Natural killer cell (primary cell): ENCODE measurements at regions not wholly inside any gene's neighbourhood (a gene's known extent, or its start where the extent isn't known, plus 50 kb on each side); places are given as distances from the start of the nearest gene placed in this dataset.
"Not testable (repeated sequence)": the region's sequence is repeated elsewhere in the genome, so short reads cannot be mapped to it uniquely, and the experiment has no call there.

ENCODE experiments used
- ATAC-seq, 3 donors: fragments of 150-1000 bp in 2 of 3; fragments of 200-7000 bp in 1 of 3; cut with Tn5 transposase; 1 replicate in 1 of 3; 2 replicates in 2 of 3; pipeline ENCODE4 v1.10.0; 2021; ENCODE audit warnings: mild to moderate bottlenecking in 2 of 3, moderate library complexity in 2 of 3
- DNase-seq, 2 donors: peaks; one replicate each; pipeline versions ENCODE4 v3.0.0 to v3.0.0-alpha.2; 2013 to 2021; ENCODE audit warnings: mixed read lengths in 1 of 2
- H3K27ac ChIP-seq: one replicate; pipeline ENCODE4 v1.5.1; 2013; ENCODE audit warnings: mild to moderate bottlenecking, low read length
- H3K27me3 ChIP-seq: one replicate; pipeline ENCODE4 v1.6.1; 2013; ENCODE audit warnings: low read length; ENCODE audit not compliant: control insufficient read depth, insufficient read depth
- H3K36me3 ChIP-seq: one replicate; pipeline ENCODE4 v1.6.1; 2013; ENCODE audit warnings: low read length; ENCODE audit not compliant: control insufficient read depth, insufficient read depth
- H3K4me1 ChIP-seq: one replicate; pipeline ENCODE4 v1.6.1; 2013; ENCODE audit warnings: low read length; ENCODE audit not compliant: control insufficient read depth, insufficient read depth
- H3K4me3 ChIP-seq: one replicate; pipeline ENCODE4 v1.5.1; 2013; ENCODE audit warnings: low read length
- H3K9me3 ChIP-seq: one replicate; pipeline ENCODE4 v1.6.1; 2013; ENCODE audit warnings: low read length; ENCODE audit not compliant: control insufficient read depth, insufficient read depth
- H3K27ac Mint-ChIP-seq, 2 donors: one replicate each; pipeline ENCODE4 v1.8.0; 2022; ENCODE audit warnings: mild to moderate bottlenecking in 2 of 2, mixed read lengths in 2 of 2, moderate library complexity in 1 of 2
- H3K27me3 Mint-ChIP-seq, 2 donors: one replicate each; pipeline ENCODE4 v1.8.0; 2022; ENCODE audit warnings: low read depth in 2 of 2, mixed read lengths in 2 of 2
- H3K36me3 Mint-ChIP-seq: one replicate; pipeline ENCODE4 v1.8.0; 2022; ENCODE audit warnings: mixed read lengths
- H3K4me1 Mint-ChIP-seq, 2 donors: one replicate each; pipeline ENCODE4 v1.8.0; 2022; ENCODE audit warnings: mixed read lengths in 2 of 2
- H3K4me3 Mint-ChIP-seq: one replicate; pipeline ENCODE4 v1.8.0; 2022; ENCODE audit warnings: mild to moderate bottlenecking, moderate library complexity, mixed read lengths
- H3K9me3 Mint-ChIP-seq, 2 donors: one replicate each; pipeline ENCODE4 v1.8.0; 2022; ENCODE audit warnings: mixed read lengths in 2 of 2
- WGBS: methylation state at CpG from one replicate; pipeline ENCODE4 v1.1.7; 2013; ENCODE audit warnings: missing lambda C conversion rate; ENCODE audit not compliant: insufficient coverage; 5-methylcytosine and 5-hydroxymethylcytosine counted together
- intact Hi-C: fragments of 100-400 bp; cut with micrococcal nuclease; formaldehyde crosslinking; loops from one replicate; pipeline ENCODE4 v1.14.2; 2022
- TF ChIP-seq, protein P1 (sequence below): fragments of 200-600 bp; IDR thresholded peaks from one replicate; pipeline ENCODE4 v1.8.0; 2022; ENCODE audit warnings: antibody characterized with exemption

DNA sequence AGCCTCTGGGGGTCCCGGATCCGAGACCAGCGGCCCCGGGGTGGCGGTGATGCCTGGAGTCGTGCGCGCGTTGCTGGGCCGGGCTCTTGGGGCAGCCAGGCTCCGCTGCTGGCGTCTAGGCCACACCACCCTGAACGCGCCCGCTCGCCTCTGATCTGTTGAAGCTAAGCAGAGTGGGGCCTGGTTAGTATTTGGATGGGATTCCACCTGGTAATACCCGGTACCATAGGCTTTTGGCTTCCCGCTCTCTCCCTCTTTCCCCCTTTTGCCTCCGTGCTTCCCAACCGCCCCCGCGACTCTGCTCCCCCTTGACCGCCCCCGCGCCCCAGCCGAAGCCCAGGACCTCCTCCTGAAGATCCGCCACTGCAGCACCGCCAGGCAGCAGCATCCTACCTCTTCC is 1383.5 kb upstream of the DEFB115 start:
- H3K36me3 Mint-ChIP-seq: peaks cover 32% of the 10 kb centered on the region
- 67% methylated on average over 28 of the region's 28 CpGs for WGBS
- H3K9me3 Mint-ChIP-seq: peaks cover 18 to 44% of the 10 kb centered on the region in 2 donors

DNA sequence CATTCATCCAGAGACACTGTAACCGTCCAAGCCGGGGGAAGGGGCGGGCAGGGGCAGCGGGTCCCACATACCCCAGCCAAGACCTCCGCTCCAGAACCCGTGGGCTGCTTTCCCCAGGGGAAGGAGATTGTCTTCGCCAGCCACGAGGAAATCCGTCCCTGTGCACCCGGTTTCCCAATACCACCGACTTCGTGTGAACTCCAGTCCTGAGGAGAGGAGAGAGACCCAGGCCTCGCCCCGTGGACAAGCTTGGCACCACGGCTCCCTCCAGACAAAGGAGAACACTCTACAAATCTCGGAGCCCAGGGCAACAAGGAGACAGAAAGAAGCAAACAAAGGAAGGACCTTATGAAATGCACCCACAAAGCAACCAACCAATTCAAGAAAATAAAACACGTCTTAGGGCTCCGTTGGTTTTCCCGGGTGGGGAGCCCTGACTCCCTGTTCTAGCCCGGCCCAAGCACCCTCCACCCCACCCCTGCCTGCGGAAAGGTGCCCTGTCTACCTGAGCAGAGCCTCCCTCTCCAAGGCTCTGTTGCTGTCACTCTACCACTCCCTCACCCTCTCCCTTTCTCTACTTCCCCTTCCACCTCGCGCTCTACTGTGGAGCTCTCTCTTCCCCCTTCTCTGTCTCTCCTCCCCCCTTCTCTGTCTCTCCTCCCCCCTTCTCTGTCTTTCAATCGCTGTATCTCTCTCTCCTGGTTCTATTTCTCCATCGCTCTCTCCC is 1382.8 kb upstream of the DEFB115 start:
- DNase-seq (no peak), ATAC-seq (no peak)
- H3K4me3 ChIP-seq: no peak overlapping the region
- 83% methylated on average over 24 of the region's 25 CpGs for WGBS
- H3K27ac ChIP-seq: no peak overlapping the region
- Mint-ChIP-seq H3K27ac (no peak overlapping the region), H3K27me3 (peaks cover 0 to 2% of the 10 kb centered on the region in 2 donors), H3K36me3 (peaks cover 25% of the 10 kb centered on the region), H3K4me3 (no peak overlapping the region), H3K9me3 (peaks cover 13 to 39% of the 10 kb centered on the region in 2 donors), H3K4me1 (no peaks in the 10 kb centered on the region)
- intact Hi-C loops: no loop called here
- TF ChIP-seq, protein P1, sequence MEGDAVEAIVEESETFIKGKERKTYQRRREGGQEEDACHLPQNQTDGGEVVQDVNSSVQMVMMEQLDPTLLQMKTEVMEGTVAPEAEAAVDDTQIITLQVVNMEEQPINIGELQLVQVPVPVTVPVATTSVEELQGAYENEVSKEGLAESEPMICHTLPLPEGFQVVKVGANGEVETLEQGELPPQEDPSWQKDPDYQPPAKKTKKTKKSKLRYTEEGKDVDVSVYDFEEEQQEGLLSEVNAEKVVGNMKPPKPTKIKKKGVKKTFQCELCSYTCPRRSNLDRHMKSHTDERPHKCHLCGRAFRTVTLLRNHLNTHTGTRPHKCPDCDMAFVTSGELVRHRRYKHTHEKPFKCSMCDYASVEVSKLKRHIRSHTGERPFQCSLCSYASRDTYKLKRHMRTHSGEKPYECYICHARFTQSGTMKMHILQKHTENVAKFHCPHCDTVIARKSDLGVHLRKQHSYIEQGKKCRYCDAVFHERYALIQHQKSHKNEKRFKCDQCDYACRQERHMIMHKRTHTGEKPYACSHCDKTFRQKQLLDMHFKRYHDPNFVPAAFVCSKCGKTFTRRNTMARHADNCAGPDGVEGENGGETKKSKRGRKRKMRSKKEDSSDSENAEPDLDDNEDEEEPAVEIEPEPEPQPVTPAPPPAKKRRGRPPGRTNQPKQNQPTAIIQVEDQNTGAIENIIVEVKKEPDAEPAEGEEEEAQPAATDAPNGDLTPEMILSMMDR: no peak
- H3K9me3 ChIP-seq: peaks cover 51% of the 10 kb centered on the region
- no peaks in the 10 kb centered on the region for H3K27me3 ChIP-seq
- no peaks in the 10 kb centered on the region for H3K36me3 ChIP-seq
- H3K4me1 ChIP-seq: no peaks in the 10 kb centered on the region

More for the DNA sequence above, 1383.5 kb upstream of the DEFB115 start:
- no peaks in the 10 kb centered on the region for H3K4me1 Mint-ChIP-seq
- peak; percentile 17 to 63 for DNase-seq
- intact Hi-C loops: no loop called here
- Histone ChIP-seq H3K27me3 (no peaks in the 10 kb centered on the region), H3K4me3 (peak overlapping the region; percentile 19), H3K9me3 (peaks cover 47% of the 10 kb centered on the region), H3K4me1 (no peaks in the 10 kb centered on the region), H3K27ac (no peak overlapping the region), H3K36me3 (no peaks in the 10 kb centered on the region)
- peaks cover 0 to 2% of the 10 kb centered on the region in 2 donors for H3K27me3 Mint-ChIP-seq
- no peak overlapping the region for H3K27ac Mint-ChIP-seq
- ATAC-seq: no peak
- no peak overlapping the region for H3K4me3 Mint-ChIP-seq
- TF ChIP-seq, protein P1: no peak

DNA sequence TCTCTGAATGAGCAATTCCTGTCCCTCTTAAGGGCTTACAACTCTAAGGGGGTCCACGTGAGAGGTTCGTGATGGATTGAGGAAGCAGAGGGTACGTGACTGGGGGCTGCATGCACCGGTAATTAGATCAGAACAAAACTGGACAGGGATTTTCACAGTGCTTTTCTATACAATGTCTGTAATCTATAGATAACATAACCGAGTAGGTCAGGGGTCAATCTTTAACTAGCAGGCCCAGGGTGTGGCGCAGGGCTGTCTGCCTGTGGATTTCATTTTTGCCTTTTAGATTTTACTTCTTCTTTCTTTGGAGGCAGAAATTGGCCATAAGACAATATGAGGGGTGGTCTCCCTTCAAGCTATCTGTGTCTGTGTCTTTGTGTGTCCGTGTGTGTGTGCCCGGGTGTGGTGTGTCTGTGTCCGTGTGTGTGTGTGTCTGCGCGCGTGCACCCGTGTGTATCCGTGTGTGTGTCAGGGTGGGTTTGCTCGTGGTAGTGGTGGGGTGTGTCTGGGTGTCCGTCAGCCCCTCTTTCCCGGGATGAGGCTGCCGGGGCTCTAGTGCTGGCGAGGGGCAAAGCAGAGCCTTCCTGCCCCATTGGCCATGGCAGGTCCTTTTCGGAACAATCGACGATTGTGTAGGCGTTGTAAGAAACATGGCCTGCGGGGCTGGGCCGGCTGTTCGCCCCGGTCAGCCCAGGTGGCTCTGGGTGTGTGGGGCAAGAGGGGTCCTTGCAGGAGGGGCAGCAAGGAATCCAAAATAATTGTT is 1382.0 kb upstream of the DEFB115 start:
- DNase-seq, H3K27me3 ChIP-seq, H3K27me3 Mint-ChIP-seq, H3K27ac ChIP-seq, H3K36me3 ChIP-seq, H3K4me3 Mint-ChIP-seq, H3K4me3 ChIP-seq, intact Hi-C loops, H3K4me1 Mint-ChIP-seq, H3K4me1 ChIP-seq, H3K27ac Mint-ChIP-seq: not testable (repeated sequence)
- ATAC-seq: peak in 1 of 3 donors; percentile 50
- peaks cover 13 to 38% of the 10 kb centered on the region in 2 donors for H3K9me3 Mint-ChIP-seq
- H3K9me3 ChIP-seq: peaks cover 51% of the 10 kb centered on the region
- H3K36me3 Mint-ChIP-seq: peaks cover 18% of the 10 kb centered on the region
- 87% methylated on average over 27 of the region's 27 CpGs for WGBS

DNA sequence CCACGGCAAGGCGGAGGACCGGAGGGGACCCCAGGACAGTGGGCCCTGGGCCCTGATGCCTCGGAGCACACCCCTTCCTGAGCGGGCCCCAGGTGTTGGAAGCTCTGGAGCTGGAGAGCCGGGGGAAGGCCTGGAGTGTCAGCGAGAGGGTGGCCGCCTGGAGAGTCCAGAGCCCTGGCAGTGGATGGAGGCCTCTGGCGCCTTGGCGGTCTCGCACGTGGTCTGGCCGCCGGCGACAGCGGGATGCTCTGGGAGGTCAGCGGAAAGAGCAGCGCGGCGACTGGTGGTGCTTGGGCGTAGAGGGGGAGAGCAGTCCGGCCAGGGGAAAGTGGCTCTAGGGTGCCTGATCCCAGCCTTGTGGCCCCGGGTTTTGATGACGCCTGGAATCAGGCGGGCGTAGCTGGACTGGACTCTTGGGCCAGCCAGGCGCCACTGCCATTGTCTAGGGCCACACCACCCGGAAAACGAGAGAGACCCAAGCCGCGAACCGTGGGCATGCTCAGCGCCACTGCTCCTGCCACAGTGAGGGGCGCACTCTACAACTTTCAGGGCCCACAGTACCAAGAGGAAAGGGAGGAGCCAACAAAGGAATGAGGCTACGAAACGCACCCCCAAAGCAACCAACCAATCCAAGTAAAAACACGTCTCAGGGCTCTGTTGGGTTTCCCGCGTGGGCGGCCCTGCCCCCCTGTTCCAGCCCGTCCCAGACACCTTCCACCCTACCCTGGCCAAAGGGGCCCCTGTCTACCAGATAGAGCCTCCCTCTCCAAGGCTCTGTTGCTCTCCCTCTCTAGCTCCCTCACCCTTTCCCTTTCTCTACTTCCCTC is 1381.2 kb upstream of the DEFB115 start:
- Mint-ChIP-seq H3K36me3 (peaks cover 10% of the 10 kb centered on the region), H3K9me3 (peaks cover 13 to 32% of the 10 kb centered on the region in 2 donors)
- H3K36me3 ChIP-seq, H3K27ac ChIP-seq, ATAC-seq, H3K4me3 ChIP-seq, H3K4me1 Mint-ChIP-seq, H3K4me3 Mint-ChIP-seq, DNase-seq, H3K27me3 ChIP-seq, intact Hi-C loops, H3K27ac Mint-ChIP-seq, H3K27me3 Mint-ChIP-seq, H3K4me1 ChIP-seq: not testable (repeated sequence)
- peaks cover 51% of the 10 kb centered on the region for H3K9me3 ChIP-seq
- WGBS: 89% methylated on average over 39 of the region's 41 CpGs
